H1 (cell line): ENCODE measurements at regions not wholly inside any gene's neighbourhood (a gene's known extent, or its start where the extent isn't known, plus 50 kb on each side); places are given as distances from the start of the nearest gene placed in this dataset.

Experiments used
- CTCF ChIA-PET: fragments of 300-600 bp; sonication (Branson Sonifier 250); formaldehyde crosslinking; loops from one replicate; lab custom pipeline; 2021; ENCODE audit not compliant: partially characterized antibody; lab: Charles Lee
- POLR2A ChIA-PET: fragments of 300-600 bp; sonication (Branson Sonifier 250); formaldehyde crosslinking; loops from one replicate; lab custom pipeline; 2021; ENCODE audit warnings: inconsistent platforms; ENCODE audit not compliant: partially characterized antibody; lab: Charles Lee
- DNase-seq, 2 experiments: peaks; one replicate each; pipeline versions ENCODE4 v3.0.0 to v3.0.0-alpha.2; 2010 to 2022; ENCODE audit warnings: low spot score in 2 of 2, low read depth in 1 of 2, mixed read lengths in 1 of 2
- FAIRE-seq: peaks from 2 replicates; lab custom pipeline; 2011; peaks lifted over from hg19 to GRCh38; lab: Jason Lieb, UNC
- H2AFZ ChIP-seq: 2 replicates; pipeline ENCODE4 v1.8.1; 2012; ENCODE audit warnings: low read length, inconsistent platforms
- H2AK5ac ChIP-seq: 2 replicates; pipeline ENCODE4 v1.6.1; 2013; ENCODE audit warnings: low read depth, low read length
- H2BK120ac ChIP-seq: replicated peaks from 2 replicates; pipeline ENCODE3; 2013; ENCODE audit warnings: low read depth, low read length, inconsistent platforms
- H2BK12ac ChIP-seq: 2 replicates; pipeline ENCODE4 v1.6.1; 2013; ENCODE audit warnings: low read depth, low read length
- H2BK15ac ChIP-seq: 2 replicates; pipeline ENCODE4 v1.6.1; 2013; ENCODE audit warnings: low read length
- H2BK20ac ChIP-seq: 2 replicates; pipeline ENCODE4 v1.6.1; 2013; ENCODE audit warnings: low read length
- H2BK5ac ChIP-seq: 2 replicates; pipeline ENCODE4 v1.6.1; 2013; ENCODE audit warnings: low read depth, low read length
- H3K14ac ChIP-seq: 2 replicates; pipeline ENCODE4 v1.6.1; 2013; ENCODE audit warnings: inconsistent platforms; ENCODE audit not compliant: insufficient read length
- H3K18ac ChIP-seq: 2 replicates; pipeline ENCODE4 v1.6.1; 2013; ENCODE audit warnings: low read length; ENCODE audit errors: extremely low read depth
- H3K23ac ChIP-seq: 2 replicates; pipeline ENCODE4 v1.6.1; 2013; ENCODE audit warnings: inconsistent platforms; ENCODE audit not compliant: insufficient read length
- H3K23me2 ChIP-seq: 2 replicates; pipeline ENCODE4 v1.6.1; 2013; ENCODE audit warnings: low read depth, low read length
- H3K27ac ChIP-seq: 2 replicates; pipeline ENCODE4 v1.6.1; 2011; ENCODE audit warnings: low read depth, low read length, inconsistent platforms
- H3K27me3 ChIP-seq, 4 experiments: replicated peaks in 1 of 4; 1 replicate in 1 of 4; 2 replicates in 3 of 4; pipeline versions ENCODE4 v1.6.1 to v1.8.1; 2011 to 2013; ENCODE audit warnings: low read length in 3 of 4, mild to moderate bottlenecking in 3 of 4, inconsistent platforms in 2 of 4, mixed read lengths in 2 of 4, moderate library complexity in 1 of 4; ENCODE audit not compliant: control insufficient read depth in 3 of 4, insufficient read depth in 3 of 4; ENCODE audit errors: extremely low read depth in 1 of 4
- H3K36me3 ChIP-seq, 4 experiments: 2 replicates each; pipeline versions ENCODE4 v1.6.1 to v1.8.1; 2011 to 2013; ENCODE audit warnings: mild to moderate bottlenecking in 4 of 4, low read length in 3 of 4, moderate library complexity in 2 of 4, control low read depth in 1 of 4, inconsistent platforms in 1 of 4; ENCODE audit not compliant: insufficient read depth in 4 of 4, control insufficient read depth in 2 of 4
- H3K4ac ChIP-seq: replicated peaks from 2 replicates; pipeline ENCODE3; 2013; ENCODE audit warnings: low read length, low read depth, mixed read lengths, inconsistent platforms; ENCODE audit not compliant: insufficient read length
- H3K4me1 ChIP-seq, 4 experiments: replicated peaks in 1 of 4; 1 replicate in 1 of 4; 2 replicates in 3 of 4; pipeline versions ENCODE4 v1.6.1 to v1.8.1; 2011 to 2013; ENCODE audit warnings: low read length in 3 of 4, inconsistent platforms in 2 of 4, mixed read lengths in 1 of 4; ENCODE audit not compliant: insufficient read depth in 4 of 4, control insufficient read depth in 3 of 4
- H3K4me2 ChIP-seq, 2 experiments: 2 replicates each; pipeline versions ENCODE4 v1.6.1 to v1.8.1; 2011 to 2013; ENCODE audit warnings: low read depth in 2 of 2, low read length in 2 of 2, control low read depth in 1 of 2, inconsistent platforms in 1 of 2, mild to moderate bottlenecking in 1 of 2; ENCODE audit not compliant: insufficient read depth in 1 of 2
- H3K4me3 ChIP-seq, 4 experiments: fragments of 200-600, 300-600 bp in 1 of 4; sonication (generic), shearing (Covaris generic), sonication (Bioruptor Twin) in 1 of 4; 2 replicates each; pipeline versions ENCODE4 v1.5.1 to v1.8.1; 2011 to 2016; ENCODE audit warnings: low read length in 4 of 4, low read depth in 3 of 4, control low read depth in 2 of 4, inconsistent platforms in 2 of 4, mild to moderate bottlenecking in 2 of 4, mixed read lengths in 1 of 4, moderate library complexity in 1 of 4; ENCODE audit not compliant: insufficient read depth in 2 of 4; ENCODE audit errors: extremely low read depth in 1 of 4
- H3K56ac ChIP-seq: replicated peaks from 2 replicates; pipeline ENCODE3; 2013; ENCODE audit warnings: low read depth, mild to moderate bottlenecking, mixed read lengths, low read length, inconsistent platforms; ENCODE audit not compliant: insufficient read length
- H3K79me1 ChIP-seq: 2 replicates; pipeline ENCODE4 v1.6.1; 2013; ENCODE audit warnings: low read depth, low read length, control low read depth
- H3K79me2 ChIP-seq, 2 experiments: 2 replicates each; pipeline versions ENCODE4 v1.6.1 to v1.8.1; 2012 to 2013; ENCODE audit warnings: low read length in 2 of 2, mild to moderate bottlenecking in 2 of 2, inconsistent platforms in 1 of 2; ENCODE audit not compliant: insufficient read depth in 2 of 2, control insufficient read depth in 1 of 2
- H3K9ac ChIP-seq, 4 experiments: replicated peaks in 1 of 4; 1 replicate in 1 of 4; 2 replicates in 3 of 4; pipeline versions ENCODE4 v1.6.1 to v1.8.1; 2011 to 2013; ENCODE audit warnings: low read depth in 3 of 4, low read length in 3 of 4, control low read depth in 2 of 4, mild to moderate bottlenecking in 2 of 4, moderate library complexity in 2 of 4, inconsistent platforms in 1 of 4; ENCODE audit errors: extremely low read depth in 1 of 4
- H3K9me3 ChIP-seq, 2 experiments: 2 replicates each; pipeline versions ENCODE4 v1.6.1 to v1.8.1; 2012 to 2013; ENCODE audit warnings: mild to moderate bottlenecking in 2 of 2, moderate library complexity in 2 of 2, control low read depth in 1 of 2, inconsistent platforms in 1 of 2, low read depth in 1 of 2, low read length in 1 of 2, mixed read lengths in 1 of 2; ENCODE audit not compliant: insufficient read depth in 2 of 2
- H4K20me1 ChIP-seq, 2 experiments: replicated peaks in 1 of 2; 2 replicates each; pipeline versions ENCODE3 to v1.8.1; 2011 to 2013; ENCODE audit warnings: inconsistent platforms in 2 of 2, low read length in 2 of 2, mild to moderate bottlenecking in 1 of 2; ENCODE audit not compliant: insufficient read depth in 2 of 2, control insufficient read depth in 1 of 2
- H4K5ac ChIP-seq: 2 replicates; pipeline ENCODE4 v1.6.1; 2013; ENCODE audit warnings: low read length, low read depth, mixed read lengths, inconsistent platforms; ENCODE audit not compliant: insufficient read length
- H4K8ac ChIP-seq: 2 replicates; pipeline ENCODE4 v1.8.0; 2013; ENCODE audit warnings: mild to moderate bottlenecking, moderate library complexity, low read length, inconsistent platforms; ENCODE audit not compliant: insufficient read depth; ENCODE audit errors: extremely low read depth
- H4K91ac ChIP-seq: replicated peaks from 2 replicates; pipeline ENCODE3; 2013; ENCODE audit warnings: low read length, mixed read lengths, inconsistent platforms; ENCODE audit not compliant: insufficient read length
- ASH2L ChIP-seq: fragments of 200-600, 300-600 bp; sonication (generic); IDR thresholded peaks from one replicate; pipeline ENCODE4 v1.7.1; 2017; ENCODE audit warnings: low read length
- CREB1 ChIP-seq: IDR thresholded peaks from 2 replicates; pipeline ENCODE4 v1.6.1; 2012; ENCODE audit warnings: inconsistent platforms
- CTCF ChIP-seq, 3 experiments: IDR thresholded peaks; 1 replicate in 2 of 3; 2 replicates in 1 of 3; pipeline versions ENCODE4 v1.5.1 to v1.6.1; 2011; ENCODE audit warnings: low read length in 3 of 3, mild to moderate bottlenecking in 3 of 3, inconsistent platforms in 2 of 3, low read depth in 1 of 3, moderate library complexity in 1 of 3; ENCODE audit not compliant: insufficient read depth in 1 of 3; ENCODE audit errors: control extremely low read depth in 1 of 3
- GABPA ChIP-seq: IDR thresholded peaks from 2 replicates; pipeline ENCODE4 v1.6.1; 2011; ENCODE audit warnings: mild to moderate bottlenecking, low read length, moderate library complexity, borderline replicate concordance; ENCODE audit not compliant: insufficient read depth
- JUND ChIP-seq: IDR thresholded peaks from 2 replicates; pipeline ENCODE4 v1.6.1; 2011; ENCODE audit warnings: mild to moderate bottlenecking, improper control_type of control experiment, low read length
- KDM1A ChIP-seq: fragments of 200-600, 300-600 bp; sonication (generic); IDR thresholded peaks from 2 replicates; pipeline ENCODE4 v1.7.1; 2016; ENCODE audit warnings: mild to moderate bottlenecking, low read length, borderline replicate concordance
- MAX ChIP-seq: IDR thresholded peaks from 2 replicates; pipeline ENCODE4 v1.6.1; 2012; ENCODE audit warnings: inconsistent platforms
- NANOG ChIP-seq: IDR thresholded peaks from 2 replicates; pipeline ENCODE4 v1.6.1; 2011; ENCODE audit warnings: low read length, low read depth, mild to moderate bottlenecking, inconsistent platforms; ENCODE audit not compliant: insufficient read depth, poor library complexity, severe bottlenecking
- NRF1 ChIP-seq: IDR thresholded peaks from 2 replicates; pipeline ENCODE4 v1.6.1; 2011; ENCODE audit warnings: mild to moderate bottlenecking, low read depth, low read length, improper control_type of control experiment
- POLR2AphosphoS5 ChIP-seq: IDR thresholded peaks from 2 replicates; pipeline ENCODE4 v1.6.1; 2011; ENCODE audit warnings: low read depth, low read length
- SP2 ChIP-seq: IDR thresholded peaks from 2 replicates; pipeline ENCODE4 v1.6.1; 2012; ENCODE audit warnings: mild to moderate bottlenecking, low read length, inconsistent platforms
- SUZ12 ChIP-seq: fragments of 200-600 bp; sonication (generic); IDR thresholded peaks from 2 replicates; pipeline ENCODE4 v1.6.1; 2012; ENCODE audit warnings: mild to moderate bottlenecking, inconsistent platforms, low read length, moderate library complexity, mixed read lengths
- TAF1 ChIP-seq: IDR thresholded peaks from 2 replicates; pipeline ENCODE4 v1.6.1; 2011; ENCODE audit warnings: mild to moderate bottlenecking, low read depth, low read length
- WGBS, 2 experiments: shearing (Covaris generic) in 1 of 2; methylation state at CpG; one replicate each; pipeline versions ENCODE4 v1.1.6 to v1.1.7; 2013 to 2015; ENCODE audit warnings: low lambda C conversion rate in 2 of 2, mixed read lengths in 2 of 2, inconsistent platforms in 1 of 2, low coverage in 1 of 2, missing lambda C conversion rate in 1 of 2; ENCODE audit not compliant: insufficient replicate concordance in 2 of 2, insufficient coverage in 1 of 2, insufficient read length in 1 of 2; ENCODE audit errors: extremely low coverage in 1 of 2, missing lambda C conversion rate in 1 of 2; 5-methylcytosine and 5-hydroxymethylcytosine counted together

- no peak overlapping the region for H2AK5ac ChIP-seq
- no peak overlapping the region for H3K4me3 ChIP-seq
- no peak overlapping the region for H2BK5ac ChIP-seq
- no peak overlapping the region for H3K4me2 ChIP-seq
- H3K18ac ChIP-seq: no peak overlapping the region
- H2BK15ac ChIP-seq: no peak overlapping the region
- no peak overlapping the region for H2BK120ac ChIP-seq
- no peak overlapping the region for H3K27ac ChIP-seq
- FAIRE-seq: no peak
- no peaks in the 10 kb centered on the region for H3K36me3 ChIP-seq
- H3K56ac ChIP-seq: no peak overlapping the region
- no peaks in the 10 kb centered on the region for H3K79me1 ChIP-seq
- H3K4me1 ChIP-seq: no peaks in the 10 kb centered on the region
- H3K14ac ChIP-seq: no peak overlapping the region
- H4K20me1 ChIP-seq: no peaks in the 10 kb centered on the region
- no peak overlapping the region for H3K23ac ChIP-seq
- no peak for DNase-seq
- no peak overlapping the region for H2AFZ ChIP-seq
- H3K9me3 ChIP-seq: no peaks in the 10 kb centered on the region
- WGBS, 2 experiments: 90% methylated on average over 1 of the region's 1 CpG; no CpG with 5 or more reads in 1 of the 2 experiments
- H4K8ac ChIP-seq: no peak overlapping the region
- H3K79me2 ChIP-seq: no peaks in the 10 kb centered on the region
- H3K27me3 ChIP-seq: no peaks in the 10 kb centered on the region
- ChIA-PET POLR2A (no interaction called here), CTCF (interaction anchor here (1.5 to 2.6 kb wide), 2 partner anchors 9 to 19 kb away, joined by 4 to 7 read pairs; no protein-coding TSS in a partner anchor)
- no peak overlapping the region for H3K4ac ChIP-seq
- no peak overlapping the region for H3K9ac ChIP-seq
- no peak overlapping the region for H4K91ac ChIP-seq
- H2BK12ac ChIP-seq: no peak overlapping the region
- H3K23me2 ChIP-seq: no peaks in the 10 kb centered on the region
- no peak overlapping the region for H4K5ac ChIP-seq
- no peak overlapping the region for H2BK20ac ChIP-seq
- TF ChIP-seq ASH2L (no peak), JUND (no peak), CTCF (IDR thresholded peaks at IDR 0.05; ENCODE audit: control extremely low read depth in 1 of 3, insufficient read depth in 1 of 3, low read depth in 1 of 3, low read length in 3 of 3) (no peak), TAF1 (no peak), SUZ12 (no peak), MAX (no peak), GABPA (no peak), SP2 (no peak), NRF1 (no peak), KDM1A (no peak), CREB1 (no peak), POLR2AphosphoS5 (no peak), NANOG (no peak)
Observed at GRCh38 chr3:101061312-101061711, 68.1 kb upstream of the ABI3BP start.
